Right lobe of liver (tissue), 6 donors: ENCODE measurements at regions not wholly inside any gene's neighbourhood (a gene's known extent, or its start where the extent isn't known, plus 50 kb on each side); places are given as distances from the start of the nearest gene placed in this dataset.

Experiments used
- ATAC-seq, 4 donors: fragments of 200-7000 bp; cut with Tn5 transposase; one replicate each; pipeline ENCODE4 v1.9.1; 2020; ENCODE audit warnings: mild to moderate bottlenecking in 4 of 4, moderate library complexity in 4 of 4
- DNase-seq, 3 donors: peaks; one replicate each; pipeline ENCODE4 v3.0.0-alpha.2; 2020
- H3K27ac ChIP-seq, 3 donors: fragments of 200-600 bp; one replicate each; pipeline ENCODE4 v1.8.0; 2022
- H3K27me3 ChIP-seq, 2 donors: fragments of 200-600 bp; one replicate each; pipeline ENCODE4 v1.8.0; 2022
- H3K36me3 ChIP-seq, 4 donors: fragments of 200-600 bp; sonication (generic) in 1 of 4; one replicate each; pipeline versions ENCODE4 v1.5.1 to v1.8.0; 2017 to 2022; ENCODE audit warnings: control low read depth in 1 of 4
- H3K4me1 ChIP-seq, 4 donors: fragments of 200-600 bp; sonication (generic) in 1 of 4; one replicate each; pipeline versions ENCODE4 v1.5.1 to v1.8.0; 2017 to 2022; ENCODE audit warnings: control low read depth in 1 of 4
- H3K4me3 ChIP-seq, 3 donors: fragments of 200-600 bp; one replicate each; pipeline ENCODE4 v1.8.0; 2022
- H3K9me3 ChIP-seq, 4 donors: fragments of 200-600 bp; sonication (generic) in 1 of 4; one replicate each; pipeline versions ENCODE4 v1.5.1 to v1.8.0; 2017 to 2022; ENCODE audit warnings: control low read depth in 1 of 4
- CTCF ChIP-seq, 4 donors: fragments of 200-600 bp in 3 of 4; fragments of 450-650 bp in 1 of 4; IDR thresholded peaks; one replicate each; pipeline versions ENCODE4 v1.5.1 to v1.8.0; 2016 to 2022; ENCODE audit warnings: antibody characterized with exemption in 4 of 4, mild to moderate bottlenecking in 2 of 4
- POLR2A ChIP-seq: fragments of 450-650 bp; IDR thresholded peaks from one replicate; pipeline ENCODE4 v1.6.1; 2017; ENCODE audit warnings: antibody characterized with exemption, mild to moderate bottlenecking
- WGBS: methylation state at CpG from one replicate; pipeline ENCODE4 v1.1.6; 2018; ENCODE audit warnings: low coverage, low lambda C conversion rate; ENCODE audit not compliant: insufficient coverage; ENCODE audit errors: missing lambda C conversion rate; 5-methylcytosine and 5-hydroxymethylcytosine counted together
- intact Hi-C, 2 donors: fragments of 100-400 bp; cut with DNase I; formaldehyde crosslinking; loops; one replicate each; pipeline versions ENCODE4 v1.11.2 to v1.14.1; 2022
- donor health status: DM: no; HTN: yes; CAD: no.
- donor health status: DM: no; HTN: no; CAD: no.
- donor health status: DM: no; HTN: no; CAD: no.
- donor health status: DM: no; HTN: yes; CAD: no.
- donor health status: DM: no; HTN: yes; CAD: no.

GRCh38 chr6:145189836-145190235 lies 545.5 kb downstream of the EPM2A start:
- 71% methylated on average over 1 of the region's 1 CpG for whole genome bisulfite sequencing
- no peak for TF ChIP-seq POLR2A
- TF ChIP-seq CTCF (IDR thresholded peaks at IDR 0.05): no peak
- no peaks in the 10 kb centered on the region for H3K27me3 ChIP-seq
- no peak overlapping the region for H3K4me3 ChIP-seq
- ATAC-seq: no peak
- no peaks in the 10 kb centered on the region for H3K36me3 ChIP-seq
- intact Hi-C loops: no loop called here
- H3K9me3 ChIP-seq: no peaks in the 10 kb centered on the region
- H3K27ac ChIP-seq: no peak overlapping the region
- DNase-seq: no peak
- H3K4me1 ChIP-seq: no peaks in the 10 kb centered on the region

GRCh38 chr6:145194389-145194788 lies 540.9 kb downstream of the EPM2A start:
- 90% methylated on average over 3 of the region's 3 CpGs for WGBS
- TF ChIP-seq POLR2A (no peak), CTCF (IDR thresholded peaks at IDR 0.05) (no peak)
- H3K27ac ChIP-seq: no peak overlapping the region
- H3K9me3 ChIP-seq: no peaks in the 10 kb centered on the region
- no peak for DNase-seq
- no peak for ATAC-seq
- intact Hi-C loops: no loop called here
- no peak overlapping the region for H3K4me3 ChIP-seq
- no peaks in the 10 kb centered on the region for H3K4me1 ChIP-seq
- no peaks in the 10 kb centered on the region for H3K36me3 ChIP-seq
- H3K27me3 ChIP-seq: no peaks in the 10 kb centered on the region

- ATAC-seq: peak in 1 of 4 donors; percentile 44
- intact Hi-C loops: no loop called here
- DNase-seq: no peak
- no peaks in the 10 kb centered on the region for H3K9me3 ChIP-seq
- H3K4me3 ChIP-seq: no peak overlapping the region
- no peaks in the 10 kb centered on the region for H3K36me3 ChIP-seq
- H3K4me1 ChIP-seq: no peaks in the 10 kb centered on the region
- 33% methylated on average over 1 of the region's 1 CpG for WGBS
- no peaks in the 10 kb centered on the region for H3K27me3 ChIP-seq
- H3K27ac ChIP-seq: no peak overlapping the region
- TF ChIP-seq POLR2A: no peak
- no peak for TF ChIP-seq CTCF (IDR thresholded peaks at IDR 0.05)
Observed at GRCh38 chr6:145199961-145200360, 535.4 kb downstream of the EPM2A start.

DNA sequence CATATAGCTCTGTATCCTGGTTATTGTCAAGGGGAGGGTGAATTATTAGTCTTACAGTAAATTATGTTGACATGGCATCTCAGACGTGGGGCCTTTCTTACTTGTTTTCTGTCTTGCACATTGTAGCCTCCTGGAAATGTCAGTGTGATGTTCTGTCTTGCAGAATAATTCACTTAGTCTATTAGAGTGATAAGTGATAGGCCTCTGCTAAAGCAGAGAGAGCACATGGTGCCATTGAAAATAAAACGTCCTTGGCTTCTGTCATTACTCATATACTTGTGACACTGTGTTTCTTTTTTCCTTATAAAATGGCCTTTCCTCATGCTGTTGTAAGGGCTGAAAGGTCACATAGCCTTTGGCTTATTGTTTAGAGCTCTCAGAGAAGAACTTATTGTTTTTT lies 531.0 kb downstream of the EPM2A start:
- H3K4me1 ChIP-seq: no peaks in the 10 kb centered on the region
- intact Hi-C loops: no loop called here
- no peak overlapping the region for H3K27ac ChIP-seq
- H3K36me3 ChIP-seq: no peaks in the 10 kb centered on the region
- WGBS: 62% methylated on average over 2 of the region's 2 CpGs
- no peak for DNase-seq
- no peak overlapping the region for H3K4me3 ChIP-seq
- no peaks in the 10 kb centered on the region for H3K27me3 ChIP-seq
- TF ChIP-seq POLR2A (no peak), CTCF (IDR thresholded peaks at IDR 0.05) (no peak)
- no peaks in the 10 kb centered on the region for H3K9me3 ChIP-seq
- peak in 1 of 4 donors; percentile 19 for ATAC-seq
